ENCODE measurements at regions not wholly inside any gene's neighbourhood (a gene's known extent, or its start where the extent isn't known, plus 50 kb on each side); places are given as distances from the start of the nearest gene placed in this dataset.

GRCh38 chr1:83769594-83770318 lies 229.2 kb downstream of the TTLL7 start:
- H3K36me3 ChIP-seq (ENCODE audit: control insufficient read depth, low read depth, low read length), result no peaks in the 10 kb centered on the region
- no peak overlapping the region for H3K27ac ChIP-seq (ENCODE audit: low read length)
- no peak overlapping the region for H3K9ac ChIP-seq (ENCODE audit: low read length)
- H3K27me3 ChIP-seq (ENCODE audit: control insufficient read depth, insufficient read depth, low read length), result no peaks in the 10 kb centered on the region
- H3K4me3 ChIP-seq (ENCODE audit: low read length), result no peak overlapping the region
- H3K4me1 ChIP-seq (ENCODE audit: control insufficient read depth, low read depth, low read length), result peaks cover 5% of the 10 kb centered on the region
- no peaks in the 10 kb centered on the region for H3K9me3 ChIP-seq (ENCODE audit: control insufficient read depth, low read depth, low read length)

GRCh38 chr1:83769072-83769471 lies 229.9 kb downstream of the TTLL7 start:
- peaks cover 11% of the 10 kb centered on the region for H3K4me1 ChIP-seq (ENCODE audit: control insufficient read depth, low read depth, low read length)
- H3K27me3 ChIP-seq (ENCODE audit: control insufficient read depth, insufficient read depth, low read length), result no peaks in the 10 kb centered on the region
- no peak overlapping the region for H3K4me3 ChIP-seq (ENCODE audit: low read length)
- H3K9me3 ChIP-seq (ENCODE audit: control insufficient read depth, low read depth, low read length), result no peaks in the 10 kb centered on the region
- no peaks in the 10 kb centered on the region for H3K36me3 ChIP-seq (ENCODE audit: control insufficient read depth, low read depth, low read length)
- no peak overlapping the region for H3K9ac ChIP-seq (ENCODE audit: low read length)
- no peak overlapping the region for H3K27ac ChIP-seq (ENCODE audit: low read length)

- Histone ChIP-seq H3K9me3 (ENCODE audit: control insufficient read depth, low read depth, low read length) (no peaks in the 10 kb centered on the region), H3K27ac (ENCODE audit: low read length) (no peak overlapping the region), H3K9ac (ENCODE audit: low read length) (no peak overlapping the region), H3K4me1 (ENCODE audit: control insufficient read depth, low read depth, low read length) (peaks cover 15% of the 10 kb centered on the region), H3K4me3 (ENCODE audit: low read length) (no peak overlapping the region), H3K27me3 (ENCODE audit: control insufficient read depth, insufficient read depth, low read length) (no peaks in the 10 kb centered on the region), H3K36me3 (ENCODE audit: control insufficient read depth, low read depth, low read length) (no peaks in the 10 kb centered on the region)
These were observed 232.7 kb downstream of the TTLL7 start for GRCh38 chr1:83766241-83766691.

- H3K9ac ChIP-seq (ENCODE audit: low read length), result no peak overlapping the region
- H3K27me3 ChIP-seq (ENCODE audit: control insufficient read depth, insufficient read depth, low read length), result no peaks in the 10 kb centered on the region
These were observed 233.8 kb downstream of the TTLL7 start for GRCh38 chr1:83765125-83765524.

GRCh38 chr1:83764209-83764608 lies 234.7 kb downstream of the TTLL7 start:
- Histone ChIP-seq H3K9me3 (ENCODE audit: control insufficient read depth, low read depth, low read length) (no peaks in the 10 kb centered on the region), H3K9ac (ENCODE audit: low read length) (no peak overlapping the region), H3K27ac (ENCODE audit: low read length) (no peak overlapping the region), H3K36me3 (ENCODE audit: control insufficient read depth, low read depth, low read length) (no peaks in the 10 kb centered on the region), H3K27me3 (ENCODE audit: control insufficient read depth, insufficient read depth, low read length) (no peaks in the 10 kb centered on the region), H3K4me1 (ENCODE audit: control insufficient read depth, low read depth, low read length) (peaks cover 10% of the 10 kb centered on the region), H3K4me3 (ENCODE audit: low read length) (no peak overlapping the region)

More at GRCh38 chr1:83765125-83765524, 233.8 kb downstream of the TTLL7 start:
- H3K27ac ChIP-seq (ENCODE audit: low read length), result no peak overlapping the region
- no peak overlapping the region for H3K4me3 ChIP-seq (ENCODE audit: low read length)
- peaks cover 14% of the 10 kb centered on the region for H3K4me1 ChIP-seq (ENCODE audit: control insufficient read depth, low read depth, low read length)
- H3K9me3 ChIP-seq (ENCODE audit: control insufficient read depth, low read depth, low read length), result no peaks in the 10 kb centered on the region
- H3K36me3 ChIP-seq (ENCODE audit: control insufficient read depth, low read depth, low read length), result no peaks in the 10 kb centered on the region

- Histone ChIP-seq H3K9ac (ENCODE audit: low read length) (no peak overlapping the region), H3K4me1 (ENCODE audit: control insufficient read depth, low read depth, low read length) (peaks cover 10% of the 10 kb centered on the region), H3K4me3 (ENCODE audit: low read length) (no peak overlapping the region), H3K27me3 (ENCODE audit: control insufficient read depth, insufficient read depth, low read length) (no peaks in the 10 kb centered on the region), H3K27ac (ENCODE audit: low read length) (no peak overlapping the region), H3K9me3 (ENCODE audit: control insufficient read depth, low read depth, low read length) (no peaks in the 10 kb centered on the region), H3K36me3 (ENCODE audit: control insufficient read depth, low read depth, low read length) (no peaks in the 10 kb centered on the region)
These were observed 235.4 kb downstream of the TTLL7 start for GRCh38 chr1:83763361-83764095.

GRCh38 chr1:83762416-83762815 lies 236.5 kb downstream of the TTLL7 start:
- Histone ChIP-seq H3K4me1 (ENCODE audit: control insufficient read depth, low read depth, low read length) (peaks cover 10% of the 10 kb centered on the region), H3K9me3 (ENCODE audit: control insufficient read depth, low read depth, low read length) (no peaks in the 10 kb centered on the region), H3K27ac (ENCODE audit: low read length) (no peak overlapping the region), H3K4me3 (ENCODE audit: low read length) (no peak overlapping the region), H3K36me3 (ENCODE audit: control insufficient read depth, low read depth, low read length) (no peaks in the 10 kb centered on the region), H3K27me3 (ENCODE audit: control insufficient read depth, insufficient read depth, low read length) (no peaks in the 10 kb centered on the region), H3K9ac (ENCODE audit: low read length) (no peak overlapping the region)

- Histone ChIP-seq H3K27ac (ENCODE audit: low read length) (no peak overlapping the region), H3K27me3 (ENCODE audit: control insufficient read depth, insufficient read depth, low read length) (no peaks in the 10 kb centered on the region), H3K4me3 (ENCODE audit: low read length) (no peak overlapping the region), H3K36me3 (ENCODE audit: control insufficient read depth, low read depth, low read length) (no peaks in the 10 kb centered on the region), H3K9me3 (ENCODE audit: control insufficient read depth, low read depth, low read length) (no peaks in the 10 kb centered on the region), H3K9ac (ENCODE audit: low read length) (no peak overlapping the region), H3K4me1 (ENCODE audit: control insufficient read depth, low read depth, low read length) (peaks cover 10% of the 10 kb centered on the region)
These were observed 236.9 kb downstream of the TTLL7 start for GRCh38 chr1:83762039-83762365.

GRCh38 chr1:83761167-83762038 lies 237.5 kb downstream of the TTLL7 start:
- Histone ChIP-seq H3K27me3 (ENCODE audit: control insufficient read depth, insufficient read depth, low read length) (no peaks in the 10 kb centered on the region), H3K4me3 (ENCODE audit: low read length) (no peak overlapping the region), H3K4me1 (ENCODE audit: control insufficient read depth, low read depth, low read length) (peaks cover 10% of the 10 kb centered on the region), H3K27ac (ENCODE audit: low read length) (no peak overlapping the region), H3K36me3 (ENCODE audit: control insufficient read depth, low read depth, low read length) (no peaks in the 10 kb centered on the region), H3K9ac (ENCODE audit: low read length) (no peak overlapping the region), H3K9me3 (ENCODE audit: control insufficient read depth, low read depth, low read length) (no peaks in the 10 kb centered on the region)

- Histone ChIP-seq H3K27me3 (ENCODE audit: control insufficient read depth, insufficient read depth, low read length) (no peaks in the 10 kb centered on the region), H3K36me3 (ENCODE audit: control insufficient read depth, low read depth, low read length) (no peaks in the 10 kb centered on the region), H3K4me1 (ENCODE audit: control insufficient read depth, low read depth, low read length) (peaks cover 10% of the 10 kb centered on the region), H3K9ac (ENCODE audit: low read length) (no peak overlapping the region), H3K27ac (ENCODE audit: low read length) (no peak overlapping the region), H3K4me3 (ENCODE audit: low read length) (no peak overlapping the region), H3K9me3 (ENCODE audit: control insufficient read depth, low read depth, low read length) (no peaks in the 10 kb centered on the region)
These were observed 238.5 kb downstream of the TTLL7 start for GRCh38 chr1:83760226-83761021.
